GM12878 (cell line): ENCODE measurements at regions not wholly inside any gene's neighbourhood (a gene's known extent, or its start where the extent isn't known, plus 50 kb on each side); places are given as distances from the start of the nearest gene placed in this dataset.

Source experiments
- ATAC-seq: fragments of 200-7000 bp; cut with Tn5 transposase; 3 replicates; pipeline ENCODE4 v1.9.1; 2020; ENCODE audit warnings: mild to moderate bottlenecking, moderate library complexity
- BruUV-seq: library from RNA; stranded (reverse); fragments of 400-500 nt; replicated peaks from 2 replicates; lab custom pipeline; 2021; lab: Mats Ljungman, UMichigan
- CTCF ChIA-PET: fragments of 300-600 bp; sonication (Branson Sonifier 250); formaldehyde crosslinking; extraction: SDS; loops from one replicate; lab custom pipeline; 2021; ENCODE audit warnings: inconsistent platforms; lab: Yijun Ruan, JAX
- POLR2A ChIA-PET: fragments of 350-600 bp; formaldehyde crosslinking; extraction: SDS; loops from one replicate; lab custom pipeline; 2021; ENCODE audit warnings: inconsistent platforms; lab: Charles Lee
- RAD21 ChIA-PET: fragments of 300-600 bp; sonication (Branson Sonifier 250); formaldehyde crosslinking; loops from one replicate; lab custom pipeline; 2023; ENCODE audit warnings: antibody characterized with exemption; ENCODE audit not compliant: unreplicated experiment; lab: Charles Lee
- SMC1A ChIA-PET: fragments of 300-600 bp; sonication (Branson Sonifier 250); formaldehyde crosslinking; loops from one replicate; lab custom pipeline; 2023; ENCODE audit not compliant: unreplicated experiment, uncharacterized antibody; lab: Charles Lee
- DNase-seq: peaks from one replicate; pipeline ENCODE4 v3.0.0-alpha.2; 2011; ENCODE audit warnings: low read depth, low spot score
- FAIRE-seq: peaks from 3 replicates; lab custom pipeline; 2011; peaks lifted over from hg19 to GRCh38; lab: Jason Lieb, UNC
- H2AFZ ChIP-seq: 2 replicates; pipeline ENCODE4 v1.6.0; 2011; ENCODE audit warnings: low read depth, low read length, control low read depth; ENCODE audit not compliant: control insufficient read depth
- H3K27ac ChIP-seq: 2 replicates; pipeline ENCODE4 v1.5.1; 2011; ENCODE audit warnings: control low read depth; ENCODE audit not compliant: control insufficient read depth, insufficient read depth
- H3K27me3 ChIP-seq, 2 experiments: replicated peaks in 1 of 2; 2 replicates each; pipeline versions ENCODE4 v1.6.0 to v1.6.1; 2011; ENCODE audit warnings: low read length in 1 of 2; ENCODE audit not compliant: control insufficient read depth in 2 of 2, insufficient read depth in 2 of 2
- H3K36me3 ChIP-seq, 2 experiments: 2 replicates each; pipeline ENCODE4 v1.5.1; 2011; ENCODE audit warnings: low read length in 1 of 2; ENCODE audit not compliant: control insufficient read depth in 2 of 2, insufficient read depth in 2 of 2
- H3K4me1 ChIP-seq: 2 replicates; pipeline ENCODE4 v1.6.1; 2011; ENCODE audit warnings: mild to moderate bottlenecking, low read length, moderate library complexity, mixed read lengths; ENCODE audit not compliant: control insufficient read depth, insufficient read depth
- H3K4me2 ChIP-seq: 2 replicates; pipeline ENCODE4 v1.6.0; 2011; ENCODE audit warnings: control low read depth; ENCODE audit not compliant: control insufficient read depth, insufficient read depth
- H3K4me3 ChIP-seq: fragments of 200-600 bp; sonication (generic); 2 replicates; pipeline ENCODE4 v1.5.1; 2016
- H3K79me2 ChIP-seq: 2 replicates; pipeline ENCODE4 v1.6.0; 2011; ENCODE audit warnings: low read length; ENCODE audit not compliant: control insufficient read depth, insufficient read depth
- H3K9ac ChIP-seq: 2 replicates; pipeline ENCODE4 v1.8.0; 2011; ENCODE audit warnings: low read length, control low read depth, mixed read lengths; ENCODE audit not compliant: control insufficient read depth, insufficient read depth
- H3K9me3 ChIP-seq: replicated peaks from 3 replicates; pipeline ENCODE4 v1.5.1; 2011; ENCODE audit warnings: mild to moderate bottlenecking, low read length; ENCODE audit not compliant: control insufficient read depth, insufficient read depth
- H4K20me1 ChIP-seq: 2 replicates; pipeline ENCODE4 v1.6.0; 2011; ENCODE audit not compliant: control insufficient read depth, insufficient read depth
- ATF7 ChIP-seq: fragments of 450-650 bp; IDR thresholded peaks from 2 replicates; pipeline ENCODE4 v1.6.1; 2016; ENCODE audit warnings: low read depth, mild to moderate bottlenecking
- BHLHE40 ChIP-seq, 2 experiments: fragments of 450-650 bp in 1 of 2; IDR thresholded peaks; 2 replicates each; pipeline ENCODE4 v1.6.1; 2011 to 2017; ENCODE audit warnings: low read depth in 2 of 2, borderline replicate concordance in 1 of 2, improper control_type of control experiment in 1 of 2, low read length in 1 of 2, mild to moderate bottlenecking in 1 of 2
- CBFB ChIP-seq: IDR thresholded peaks from 2 replicates; pipeline ENCODE4 v1.6.1; 2016; ENCODE audit warnings: antibody characterized with exemption, low read depth
- ETV6 ChIP-seq, 2 experiments: fragments of 450-650 bp in 1 of 2; IDR thresholded peaks in 1 of 2; conservative IDR thresholded peaks in 1 of 2; 2 replicates each; pipeline ENCODE4 v1.6.1; 2014; ENCODE audit warnings: antibody characterized with exemption in 1 of 2, borderline replicate concordance in 1 of 2, low read depth in 1 of 2, mild to moderate bottlenecking in 1 of 2, moderate library complexity in 1 of 2
- HDAC2 ChIP-seq: fragments of 200-600 bp; sonication (generic); IDR thresholded peaks from 2 replicates; pipeline ENCODE4 v1.6.1; 2017
- IKZF1 ChIP-seq: fragments of 450-650 bp; conservative IDR thresholded peaks from 2 replicates; pipeline ENCODE4 v1.6.1; 2017; ENCODE audit warnings: antibody characterized with exemption, mild to moderate bottlenecking
- KLF5 ChIP-seq: fragments of 450-650 bp; IDR thresholded peaks from 2 replicates; pipeline ENCODE4 v1.6.1; 2014; ENCODE audit warnings: mild to moderate bottlenecking; ENCODE audit not compliant: partially characterized antibody
- NFIC ChIP-seq: IDR thresholded peaks from 2 replicates; pipeline ENCODE4 v1.6.1; 2012; ENCODE audit warnings: low read depth, mild to moderate bottlenecking, inconsistent platforms, low read length, moderate library complexity
- NR2C2 ChIP-seq: IDR thresholded peaks from 2 replicates; pipeline ENCODE4 v1.6.1; 2011; ENCODE audit warnings: borderline replicate concordance, low read depth; ENCODE audit not compliant: control insufficient read depth, insufficient read length
- PAX8 ChIP-seq: fragments of 450-650 bp; IDR thresholded peaks from 2 replicates; pipeline ENCODE4 v1.6.1; 2017; ENCODE audit warnings: mild to moderate bottlenecking, moderate library complexity
- RFX5 ChIP-seq: IDR thresholded peaks from 2 replicates; pipeline ENCODE4 v1.6.1; 2011; ENCODE audit warnings: low read depth, low read length, improper control_type of control experiment
- SP1 ChIP-seq: IDR thresholded peaks from one replicate; pipeline ENCODE4 v1.6.1; 2011; ENCODE audit warnings: low read depth, low read length
- STAT3 ChIP-seq: IDR thresholded peaks from 2 replicates; pipeline ENCODE4 v1.6.1; 2011; ENCODE audit warnings: low read depth, low read length, improper control_type of control experiment
- ZBED1 ChIP-seq: IDR thresholded peaks from 2 replicates; pipeline ENCODE4 v1.6.1; 2016; ENCODE audit warnings: borderline replicate concordance
- ZNF207 ChIP-seq: fragments of 450-650 bp; IDR thresholded peaks from 2 replicates; pipeline ENCODE4 v1.6.1; 2014; ENCODE audit warnings: antibody characterized with exemption, mild to moderate bottlenecking, borderline replicate concordance
- ZNF217 ChIP-seq: fragments of 450-650 bp; IDR thresholded peaks from 2 replicates; pipeline ENCODE4 v1.6.1; 2017; ENCODE audit warnings: antibody characterized with exemption, mild to moderate bottlenecking
- ZNF622 ChIP-seq: fragments of 450-650 bp; IDR thresholded peaks from 2 replicates; pipeline ENCODE4 v1.6.1; 2017; ENCODE audit warnings: mild to moderate bottlenecking, inconsistent platforms
- WGBS: methylation state at CpG from one replicate; pipeline ENCODE4 v1.1.6; 2016; ENCODE audit warnings: low lambda C conversion rate; ENCODE audit not compliant: insufficient replicate concordance, insufficient coverage; ENCODE audit errors: missing lambda C conversion rate; 5-methylcytosine and 5-hydroxymethylcytosine counted together
- in situ Hi-C: fragments of 300-500 bp; cut with MboI; formaldehyde crosslinking; loops from 9 replicates; pipeline ENCODE4 v1.14.3; 2018; ENCODE audit warnings: mixed read lengths
- intact Hi-C: fragments of 100-400 bp; cut with micrococcal nuclease; formaldehyde crosslinking; loops from one replicate; pipeline ENCODE4 v1.14.2; 2022; ENCODE audit not compliant: unreplicated experiment
- TF ChIP-seq, protein P1 (sequence below): fragments of 450-650 bp; IDR thresholded peaks from 2 replicates; pipeline ENCODE4 v1.6.1; 2016; ENCODE audit warnings: mild to moderate bottlenecking, moderate library complexity, borderline replicate concordance
- TF ChIP-seq, protein P2 (sequence below): fragments of 450-650 bp; IDR thresholded peaks from 2 replicates; pipeline ENCODE4 v1.6.1; 2017; ENCODE audit warnings: mild to moderate bottlenecking

DNA sequence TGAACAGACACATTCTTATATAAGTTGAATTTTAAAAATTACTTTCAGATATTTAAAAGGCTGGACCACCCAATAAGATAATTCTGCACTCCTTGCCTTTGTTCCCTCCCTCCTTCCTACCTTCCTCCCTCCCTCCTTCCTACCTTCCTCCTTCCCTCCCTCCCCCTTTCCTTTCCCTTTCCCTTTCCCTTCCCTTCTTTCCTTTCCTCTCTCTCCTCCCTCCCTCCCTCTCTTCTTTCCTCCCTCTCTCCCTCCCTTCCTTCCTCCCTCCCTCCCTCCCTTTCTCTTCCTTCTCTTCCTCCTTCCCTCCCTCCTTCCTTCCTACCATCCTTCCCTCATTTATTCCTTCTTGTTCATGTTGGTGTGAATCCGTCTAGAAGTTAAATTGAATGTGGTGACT, 93.0 kb downstream of the ATP6V1G3 start (continued):
- no peak for TF ChIP-seq NR2C2
- no peak for TF ChIP-seq NFIC
- no peak for TF ChIP-seq ETV6 (conservative IDR thresholded peaks at IDR 0.05 in 1 of 2, IDR thresholded peaks at IDR 0.05 in 1 of 2; ENCODE audit: borderline replicate concordance in 1 of 2, low read depth in 1 of 2)
- no peak for TF ChIP-seq KLF5

DNA sequence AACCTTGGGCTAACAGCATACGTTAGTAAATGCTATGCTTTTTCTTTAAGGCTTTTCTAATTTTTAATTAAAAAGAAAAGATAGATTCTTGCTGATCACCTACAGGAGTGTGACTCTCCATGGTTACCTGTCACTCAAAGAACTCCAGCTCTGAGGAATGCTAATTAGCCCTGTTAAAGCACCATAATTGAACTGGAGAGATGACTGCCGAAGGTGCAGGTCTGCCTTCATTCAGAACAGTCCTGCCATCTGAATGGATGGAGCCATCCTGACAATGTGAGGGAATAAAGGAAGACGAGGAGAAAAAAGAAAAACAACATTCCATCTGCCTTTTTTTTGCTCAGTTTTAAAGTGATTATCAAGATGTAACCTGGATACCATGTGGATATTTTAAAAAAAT, 94.6 kb downstream of the ATP6V1G3 start:
- Histone ChIP-seq H3K9ac (no peak overlapping the region), H3K27ac (no peak overlapping the region), H3K27me3 (no peaks in the 10 kb centered on the region), H3K4me2 (no peak overlapping the region), H4K20me1 (no peaks in the 10 kb centered on the region), H3K9me3 (no peaks in the 10 kb centered on the region), H3K79me2 (no peaks in the 10 kb centered on the region), H3K36me3 (no peaks in the 10 kb centered on the region), H2AFZ (no peak overlapping the region), H3K4me3 (no peak overlapping the region), H3K4me1 (no peaks in the 10 kb centered on the region)
- in situ Hi-C loops, result no loop called here
- ATAC-seq (no peak), FAIRE-seq (no peak), DNase-seq (no peak)
- ChIA-PET CTCF (no interaction called here), POLR2A (no interaction called here), SMC1A (no interaction called here), RAD21 (no interaction called here)
- intact Hi-C loops, result no loop called here
- 10% methylated on average over 3 of the region's 3 CpGs for WGBS
- BruUV-seq, result no TSS peak
- no peak for TF ChIP-seq CBFB
- TF ChIP-seq SP1, result no peak
- TF ChIP-seq, protein P1, sequence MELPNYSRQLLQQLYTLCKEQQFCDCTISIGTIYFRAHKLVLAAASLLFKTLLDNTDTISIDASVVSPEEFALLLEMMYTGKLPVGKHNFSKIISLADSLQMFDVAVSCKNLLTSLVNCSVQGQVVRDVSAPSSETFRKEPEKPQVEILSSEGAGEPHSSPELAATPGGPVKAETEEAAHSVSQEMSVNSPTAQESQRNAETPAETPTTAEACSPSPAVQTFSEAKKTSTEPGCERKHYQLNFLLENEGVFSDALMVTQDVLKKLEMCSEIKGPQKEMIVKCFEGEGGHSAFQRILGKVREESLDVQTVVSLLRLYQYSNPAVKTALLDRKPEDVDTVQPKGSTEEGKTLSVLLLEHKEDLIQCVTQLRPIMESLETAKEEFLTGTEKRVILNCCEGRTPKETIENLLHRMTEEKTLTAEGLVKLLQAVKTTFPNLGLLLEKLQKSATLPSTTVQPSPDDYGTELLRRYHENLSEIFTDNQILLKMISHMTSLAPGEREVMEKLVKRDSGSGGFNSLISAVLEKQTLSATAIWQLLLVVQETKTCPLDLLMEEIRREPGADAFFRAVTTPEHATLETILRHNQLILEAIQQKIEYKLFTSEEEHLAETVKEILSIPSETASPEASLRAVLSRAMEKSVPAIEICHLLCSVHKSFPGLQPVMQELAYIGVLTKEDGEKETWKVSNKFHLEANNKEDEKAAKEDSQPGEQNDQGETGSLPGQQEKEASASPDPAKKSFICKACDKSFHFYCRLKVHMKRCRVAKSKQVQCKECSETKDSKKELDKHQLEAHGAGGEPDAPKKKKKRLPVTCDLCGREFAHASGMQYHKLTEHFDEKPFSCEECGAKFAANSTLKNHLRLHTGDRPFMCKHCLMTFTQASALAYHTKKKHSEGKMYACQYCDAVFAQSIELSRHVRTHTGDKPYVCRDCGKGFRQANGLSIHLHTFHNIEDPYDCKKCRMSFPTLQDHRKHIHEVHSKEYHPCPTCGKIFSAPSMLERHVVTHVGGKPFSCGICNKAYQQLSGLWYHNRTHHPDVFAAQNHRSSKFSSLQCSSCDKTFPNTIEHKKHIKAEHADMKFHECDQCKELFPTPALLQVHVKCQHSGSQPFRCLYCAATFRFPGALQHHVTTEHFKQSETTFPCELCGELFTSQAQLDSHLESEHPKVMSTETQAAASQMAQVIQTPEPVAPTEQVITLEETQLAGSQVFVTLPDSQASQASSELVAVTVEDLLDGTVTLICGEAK, result no peak
- no peak for TF ChIP-seq ZBED1
- no peak for TF ChIP-seq RFX5
- no peak for TF ChIP-seq ZNF217
- TF ChIP-seq ATF7, result no peak
- TF ChIP-seq PAX8, result no peak
- no peak for TF ChIP-seq STAT3
- TF ChIP-seq, protein P2, sequence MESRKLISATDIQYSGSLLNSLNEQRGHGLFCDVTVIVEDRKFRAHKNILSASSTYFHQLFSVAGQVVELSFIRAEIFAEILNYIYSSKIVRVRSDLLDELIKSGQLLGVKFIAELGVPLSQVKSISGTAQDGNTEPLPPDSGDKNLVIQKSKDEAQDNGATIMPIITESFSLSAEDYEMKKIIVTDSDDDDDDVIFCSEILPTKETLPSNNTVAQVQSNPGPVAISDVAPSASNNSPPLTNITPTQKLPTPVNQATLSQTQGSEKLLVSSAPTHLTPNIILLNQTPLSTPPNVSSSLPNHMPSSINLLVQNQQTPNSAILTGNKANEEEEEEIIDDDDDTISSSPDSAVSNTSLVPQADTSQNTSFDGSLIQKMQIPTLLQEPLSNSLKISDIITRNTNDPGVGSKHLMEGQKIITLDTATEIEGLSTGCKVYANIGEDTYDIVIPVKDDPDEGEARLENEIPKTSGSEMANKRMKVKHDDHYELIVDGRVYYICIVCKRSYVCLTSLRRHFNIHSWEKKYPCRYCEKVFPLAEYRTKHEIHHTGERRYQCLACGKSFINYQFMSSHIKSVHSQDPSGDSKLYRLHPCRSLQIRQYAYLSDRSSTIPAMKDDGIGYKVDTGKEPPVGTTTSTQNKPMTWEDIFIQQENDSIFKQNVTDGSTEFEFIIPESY, result no peak
- no peak for TF ChIP-seq HDAC2
- TF ChIP-seq ZNF207, result no peak
- TF ChIP-seq BHLHE40 (IDR thresholded peaks at IDR 0.05; ENCODE audit: borderline replicate concordance in 1 of 2, low read depth in 2 of 2, low read length in 1 of 2), result no peak
- TF ChIP-seq ZNF622, result no peak
- TF ChIP-seq IKZF1, result no peak
